GM04503 (cell line): ENCODE measurements at regions not wholly inside any gene's neighbourhood (a gene's known extent, or its start where the extent isn't known, plus 50 kb on each side); places are given as distances from the start of the nearest gene placed in this dataset.

Source experiments
- DNase-seq: peaks from one replicate; pipeline ENCODE4 v3.0.0-alpha.2; 2012; ENCODE audit warnings: low read depth

- no peak for DNase-seq
Observed at GRCh38 chr2:20560011-20560410, 90.9 kb downstream of the HS1BP3 start.

- no peak for DNase-seq
Observed at GRCh38 chr2:20560891-20561636, 89.8 kb downstream of the HS1BP3 start.

GRCh38 chr2:20561637-20562454 is 89.1 kb downstream of the HS1BP3 start:
- DNase-seq: peak; percentile 44

GRCh38 chr2:20562540-20563225 is 88.2 kb downstream of the HS1BP3 start:
- no peak for DNase-seq

- no peak for DNase-seq
Observed at GRCh38 chr2:20563251-20563650, 87.6 kb downstream of the HS1BP3 start.

GRCh38 chr2:20563833-20564232 is 87.1 kb downstream of the HS1BP3 start:
- peak; percentile 43 for DNase-seq

GRCh38 chr2:20565101-20565622 is 85.7 kb downstream of the HS1BP3 start:
- no peak for DNase-seq

GRCh38 chr2:20565623-20566236 is 85.2 kb downstream of the HS1BP3 start:
- DNase-seq: no peak

- DNase-seq: no peak
Observed at GRCh38 chr2:20566331-20566730, 84.6 kb downstream of the HS1BP3 start.

- DNase-seq: no peak
Observed at GRCh38 chr2:20567159-20567925, 83.6 kb downstream of the HS1BP3 start.
